A673 (cell line): ENCODE measurements at regions not wholly inside any gene's neighbourhood (a gene's known extent, or its start where the extent isn't known, plus 50 kb on each side); places are given as distances from the start of the nearest gene placed in this dataset.

ENCODE experiments used
- EZH2 ChIP-seq: fragments of 200-600 bp; sonication (generic); IDR thresholded peaks from 2 replicates; pipeline ENCODE4 v1.6.1; 2017; ENCODE audit warnings: borderline replicate concordance, low read depth, mild to moderate bottlenecking, mixed read lengths, antibody characterized with exemption, low read length; ENCODE audit not compliant: poor library complexity, severe bottlenecking
- TF ChIP-seq, protein P1 (sequence below): fragments of 300-800, 200-600 bp; sonication (generic); conservative IDR thresholded peaks from 2 replicates; pipeline ENCODE4 v1.5.1; 2017; ENCODE audit warnings: low read depth, mild to moderate bottlenecking, antibody characterized with exemption, low read length, moderate library complexity, mixed read lengths

DNA sequence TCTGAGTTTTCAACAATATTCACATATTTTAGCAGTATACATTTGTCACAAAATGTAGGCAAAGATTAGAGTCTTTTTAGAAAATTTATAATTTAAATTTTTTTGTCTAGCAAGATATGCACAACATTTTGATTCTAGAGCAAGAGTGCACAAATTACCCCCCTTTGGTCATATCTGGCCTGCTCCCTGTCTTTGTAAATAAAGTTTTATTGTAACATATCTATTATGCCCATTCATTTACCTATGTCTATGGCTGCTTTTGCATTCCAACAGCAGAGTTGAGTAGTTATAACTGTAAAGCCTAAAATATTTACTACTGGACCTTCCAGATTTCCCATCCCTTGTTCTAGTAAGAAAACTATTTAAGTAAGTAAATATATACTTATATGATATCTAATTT is 430.7 kb downstream of the EDEM1 start:
- TF ChIP-seq, protein P1, sequence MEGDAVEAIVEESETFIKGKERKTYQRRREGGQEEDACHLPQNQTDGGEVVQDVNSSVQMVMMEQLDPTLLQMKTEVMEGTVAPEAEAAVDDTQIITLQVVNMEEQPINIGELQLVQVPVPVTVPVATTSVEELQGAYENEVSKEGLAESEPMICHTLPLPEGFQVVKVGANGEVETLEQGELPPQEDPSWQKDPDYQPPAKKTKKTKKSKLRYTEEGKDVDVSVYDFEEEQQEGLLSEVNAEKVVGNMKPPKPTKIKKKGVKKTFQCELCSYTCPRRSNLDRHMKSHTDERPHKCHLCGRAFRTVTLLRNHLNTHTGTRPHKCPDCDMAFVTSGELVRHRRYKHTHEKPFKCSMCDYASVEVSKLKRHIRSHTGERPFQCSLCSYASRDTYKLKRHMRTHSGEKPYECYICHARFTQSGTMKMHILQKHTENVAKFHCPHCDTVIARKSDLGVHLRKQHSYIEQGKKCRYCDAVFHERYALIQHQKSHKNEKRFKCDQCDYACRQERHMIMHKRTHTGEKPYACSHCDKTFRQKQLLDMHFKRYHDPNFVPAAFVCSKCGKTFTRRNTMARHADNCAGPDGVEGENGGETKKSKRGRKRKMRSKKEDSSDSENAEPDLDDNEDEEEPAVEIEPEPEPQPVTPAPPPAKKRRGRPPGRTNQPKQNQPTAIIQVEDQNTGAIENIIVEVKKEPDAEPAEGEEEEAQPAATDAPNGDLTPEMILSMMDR = no peak
- no peak for TF ChIP-seq EZH2
